Left lung (tissue), 4 donors: ENCODE measurements at regions not wholly inside any gene's neighbourhood (a gene's known extent, or its start where the extent isn't known, plus 50 kb on each side); places are given as distances from the start of the nearest gene placed in this dataset.

Source experiments
- ATAC-seq: fragments of 200-7000 bp; cut with Tn5 transposase; one replicate; pipeline ENCODE4 v1.9.1; 2020; ENCODE audit warnings: moderate library complexity
- DNase-seq, 4 donors: peaks; one replicate each; pipeline ENCODE4 v3.0.0-alpha.2; 2013 to 2020
- H3K27ac ChIP-seq, 2 donors: fragments of 200-600 bp; sonication (generic) in 1 of 2; one replicate each; pipeline versions ENCODE4 v1.5.0 to v1.8.0; 2020 to 2021
- H3K27me3 ChIP-seq, 2 donors: fragments of 200-600 bp; sonication (generic) in 1 of 2; one replicate each; pipeline versions ENCODE4 v1.5.0 to v1.8.0; 2020 to 2021
- H3K36me3 ChIP-seq, 2 donors: fragments of 200-600 bp; sonication (generic) in 1 of 2; one replicate each; pipeline versions ENCODE4 v1.5.0 to v1.8.0; 2020 to 2021
- H3K4me1 ChIP-seq, 2 donors: fragments of 200-600 bp; one replicate each; pipeline ENCODE4 v1.8.0; 2021
- H3K4me3 ChIP-seq, 2 donors: fragments of 200-600 bp; sonication (generic) in 1 of 2; one replicate each; pipeline versions ENCODE4 v1.5.0 to v1.8.0; 2020 to 2021; ENCODE audit warnings: mild to moderate bottlenecking in 1 of 2
- H3K9me3 ChIP-seq, 2 donors: fragments of 200-600 bp; sonication (generic) in 1 of 2; one replicate each; pipeline versions ENCODE4 v1.5.0 to v1.8.0; 2020 to 2021
- CTCF ChIP-seq, 2 donors: fragments of 200-600 bp; sonication (generic) in 1 of 2; IDR thresholded peaks; one replicate each; pipeline versions ENCODE4 v1.5.0 to v1.8.0; 2021; ENCODE audit warnings: antibody characterized with exemption in 2 of 2
- intact Hi-C, 2 donors: fragments of 100-400 bp; cut with DNase I; formaldehyde crosslinking; loops; one replicate each; pipeline versions ENCODE4 v1.11.2 to v1.14.2; 2022
- donor health status: DM: no; HTN: yes; CAD: no.
- donor health status: DM: no; HTN: no; CAD: no.

- no peak for ATAC-seq
- intact Hi-C loops, result no loop called here
- Histone ChIP-seq H3K4me1 (no peaks in the 10 kb centered on the region), H3K4me3 (no peak overlapping the region), H3K27me3 (no peaks in the 10 kb centered on the region), H3K36me3 (no peaks in the 10 kb centered on the region), H3K27ac (no peak overlapping the region), H3K9me3 (no peaks in the 10 kb centered on the region)
- no peak for TF ChIP-seq CTCF (IDR thresholded peaks at IDR 0.05)
- no peak for DNase-seq
Measured at GRCh38 chr13:34764246-34764645, 177.8 kb upstream of the NBEA start.

- ATAC-seq (no peak), DNase-seq (no peak)
- no peaks in the 10 kb centered on the region for H3K4me1 ChIP-seq
- no peak overlapping the region for H3K27ac ChIP-seq
- H3K4me3 ChIP-seq, result no peak overlapping the region
- no peak for TF ChIP-seq CTCF (IDR thresholded peaks at IDR 0.05)
- H3K36me3 ChIP-seq, result no peaks in the 10 kb centered on the region
- H3K27me3 ChIP-seq, result no peaks in the 10 kb centered on the region
- no peaks in the 10 kb centered on the region for H3K9me3 ChIP-seq
- intact Hi-C loops, result no loop called here
Measured at GRCh38 chr13:34765446-34766180, 176.5 kb upstream of the NBEA start.

- no peak for ATAC-seq
- no peak overlapping the region for H3K4me3 ChIP-seq
- H3K4me1 ChIP-seq, result no peaks in the 10 kb centered on the region
- DNase-seq, result no peak
- intact Hi-C loops, result no loop called here
- no peak overlapping the region for H3K27ac ChIP-seq
- no peaks in the 10 kb centered on the region for H3K27me3 ChIP-seq
- no peaks in the 10 kb centered on the region for H3K36me3 ChIP-seq
- no peaks in the 10 kb centered on the region for H3K9me3 ChIP-seq
- no peak for TF ChIP-seq CTCF (IDR thresholded peaks at IDR 0.05)
Measured at GRCh38 chr13:34767778-34768177, 174.3 kb upstream of the NBEA start.

- Histone ChIP-seq H3K36me3 (no peaks in the 10 kb centered on the region), H3K9me3 (no peaks in the 10 kb centered on the region), H3K4me3 (no peak overlapping the region), H3K27me3 (no peaks in the 10 kb centered on the region), H3K27ac (no peak overlapping the region), H3K4me1 (no peaks in the 10 kb centered on the region)
- DNase-seq (no peak), ATAC-seq (no peak)
- intact Hi-C loops, result no loop called here
- no peak for TF ChIP-seq CTCF (IDR thresholded peaks at IDR 0.05)
Measured at GRCh38 chr13:34772206-34772605, 169.9 kb upstream of the NBEA start.

- no peaks in the 10 kb centered on the region for H3K36me3 ChIP-seq
- no peaks in the 10 kb centered on the region for H3K9me3 ChIP-seq
- H3K4me3 ChIP-seq, result no peak overlapping the region
- intact Hi-C loops, result no loop called here
- ATAC-seq (no peak), DNase-seq (no peak)
- H3K27me3 ChIP-seq, result no peaks in the 10 kb centered on the region
- H3K4me1 ChIP-seq, result no peaks in the 10 kb centered on the region
- no peak overlapping the region for H3K27ac ChIP-seq
- TF ChIP-seq CTCF (IDR thresholded peaks at IDR 0.05), result no peak
Measured at GRCh38 chr13:34772881-34773280, 169.2 kb upstream of the NBEA start.
